Cardiac muscle cell (in vitro differentiated cells and primary cell): ENCODE measurements at regions not wholly inside any gene's neighbourhood (a gene's known extent, or its start where the extent isn't known, plus 50 kb on each side); places are given as distances from the start of the nearest gene placed in this dataset.

Source experiments
- DNase-seq, 2 donors: peaks; one replicate each; pipeline versions ENCODE4 v3.0.0 to v3.0.0-alpha.2; 2010 to 2017; ENCODE audit warnings: low read depth in 1 of 2, low spot score in 1 of 2
- H3K27ac ChIP-seq: fragments of 200-600 bp; sonication (generic); 2 replicates; pipeline ENCODE4 v1.5.1; 2016
- H3K27me3 ChIP-seq: fragments of 200-600 bp; sonication (generic); 2 replicates; pipeline ENCODE4 v1.6.0; 2016; ENCODE audit warnings: control low read depth
- H3K36me3 ChIP-seq: fragments of 200-600 bp; sonication (generic); 2 replicates; pipeline ENCODE4 v1.5.1; 2016; ENCODE audit warnings: control low read depth
- H3K4me1 ChIP-seq: fragments of 200-600 bp; sonication (generic); 2 replicates; pipeline ENCODE4 v1.8.1; 2017; ENCODE audit warnings: low read depth, mild to moderate bottlenecking, mixed run types
- H3K4me3 ChIP-seq: fragments of 200-600 bp; sonication (generic); 2 replicates; pipeline ENCODE4 v1.5.1; 2016; ENCODE audit warnings: mild to moderate bottlenecking
- H3K9me3 ChIP-seq: fragments of 200-600 bp; sonication (generic); 2 replicates; pipeline ENCODE4 v1.5.1; 2017; ENCODE audit warnings: low read depth, mild to moderate bottlenecking, control low read depth
- CTCF ChIP-seq: IDR thresholded peaks from 2 replicates; pipeline ENCODE4 v1.5.1; 2012; ENCODE audit warnings: low read depth, mild to moderate bottlenecking, low read length

DNA sequence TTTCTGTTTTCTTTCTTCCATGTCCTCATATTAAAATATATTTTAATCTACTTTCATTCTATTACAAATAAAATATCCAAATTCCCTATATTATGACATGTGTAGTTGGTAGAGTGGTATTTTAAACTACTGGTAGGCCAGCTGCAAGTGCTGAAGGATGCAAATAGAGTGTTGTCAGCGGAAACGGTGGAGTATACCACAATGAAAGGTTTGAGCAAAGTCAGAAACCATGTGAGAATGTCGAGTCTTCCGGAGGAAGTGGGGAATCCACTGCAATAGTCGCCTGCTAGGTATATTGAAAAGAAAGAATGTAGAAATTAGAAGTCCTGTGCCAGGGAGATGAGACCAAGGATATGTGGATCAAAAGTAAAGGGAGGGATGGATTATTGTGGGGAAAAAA, 373.9 kb downstream of the DSEL start:
- Histone ChIP-seq H3K4me1 (no peaks in the 10 kb centered on the region), H3K9me3 (no peaks in the 10 kb centered on the region), H3K4me3 (no peak overlapping the region), H3K27me3 (no peaks in the 10 kb centered on the region), H3K36me3 (no peaks in the 10 kb centered on the region), H3K27ac (no peak overlapping the region)
- no peak for TF ChIP-seq CTCF
- no peak for DNase-seq

DNA sequence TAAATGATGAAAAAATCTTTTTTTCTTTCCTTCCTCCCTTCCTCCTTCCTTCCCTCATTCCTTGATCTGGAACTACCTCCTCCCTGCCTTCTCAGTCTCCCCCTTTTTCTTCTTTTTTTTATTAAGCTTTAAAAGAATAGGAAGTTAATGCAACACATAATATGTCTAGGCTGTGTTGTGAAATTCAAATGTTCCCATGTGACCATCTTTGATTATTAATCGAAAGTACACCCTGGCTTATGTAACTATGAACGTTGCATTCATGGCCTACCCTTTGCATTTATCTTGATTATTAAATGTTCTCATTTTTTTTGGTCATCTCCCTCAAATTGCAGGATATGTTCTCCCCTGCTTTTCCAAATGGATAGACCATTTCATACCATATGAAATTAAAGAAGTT, 376.0 kb downstream of the DSEL start:
- H3K27me3 ChIP-seq, result no peaks in the 10 kb centered on the region
- no peak for TF ChIP-seq CTCF
- H3K4me1 ChIP-seq, result no peaks in the 10 kb centered on the region
- no peaks in the 10 kb centered on the region for H3K36me3 ChIP-seq
- H3K9me3 ChIP-seq, result no peaks in the 10 kb centered on the region
- no peak overlapping the region for H3K4me3 ChIP-seq
- DNase-seq, result no peak
- H3K27ac ChIP-seq, result no peak overlapping the region

- DNase-seq, result no peak
- Histone ChIP-seq H3K27ac (no peak overlapping the region), H3K36me3 (no peaks in the 10 kb centered on the region), H3K4me1 (no peaks in the 10 kb centered on the region), H3K9me3 (no peaks in the 10 kb centered on the region), H3K4me3 (no peak overlapping the region), H3K27me3 (no peaks in the 10 kb centered on the region)
- no peak for TF ChIP-seq CTCF
Measured at GRCh38 chr18:67139899-67140298, 376.6 kb downstream of the DSEL start.

DNA sequence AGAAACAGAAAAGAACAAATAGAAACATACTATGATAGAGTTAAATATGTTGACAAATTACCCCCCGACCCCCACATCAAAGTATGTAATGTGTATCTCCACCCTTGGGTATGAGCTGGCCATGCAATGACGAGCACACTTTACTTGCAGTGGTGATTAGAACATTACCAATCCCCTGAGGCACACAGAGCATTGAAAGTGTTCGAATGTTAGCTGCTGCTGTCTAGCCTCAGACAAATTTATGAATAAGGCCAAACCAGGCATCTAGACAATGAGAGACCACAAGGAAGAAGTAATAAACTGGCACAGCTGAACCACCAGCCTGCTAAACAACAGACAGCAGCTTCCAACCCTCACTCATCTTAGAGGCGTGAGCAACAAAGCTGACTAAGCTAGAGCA, 380.5 kb downstream of the DSEL start:
- Histone ChIP-seq H3K27ac (no peak overlapping the region), H3K4me3 (no peak overlapping the region), H3K27me3 (no peaks in the 10 kb centered on the region), H3K4me1 (no peaks in the 10 kb centered on the region), H3K36me3 (no peaks in the 10 kb centered on the region), H3K9me3 (no peaks in the 10 kb centered on the region)
- TF ChIP-seq CTCF, result no peak
- no peak for DNase-seq

DNA sequence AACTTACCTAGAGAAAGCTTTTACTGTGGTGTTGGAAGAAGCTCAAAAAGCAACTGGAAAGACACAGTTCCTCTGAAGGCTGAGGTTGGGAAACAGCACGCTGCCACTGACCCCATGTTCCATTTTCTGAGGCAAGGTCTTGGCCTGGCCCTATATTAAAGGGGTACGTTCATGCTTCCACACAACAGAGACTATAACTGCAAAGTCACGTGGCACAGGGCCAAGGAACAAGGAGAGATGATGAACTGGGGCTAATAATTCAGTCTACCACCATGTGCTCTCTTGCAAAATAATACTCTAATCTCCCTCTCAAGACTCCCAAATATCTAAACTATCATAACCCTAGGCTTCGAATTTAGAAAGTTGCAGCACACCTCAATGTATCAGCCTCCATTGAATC, 381.6 kb downstream of the DSEL start:
- Histone ChIP-seq H3K36me3 (no peaks in the 10 kb centered on the region), H3K4me1 (no peaks in the 10 kb centered on the region), H3K4me3 (no peak overlapping the region), H3K27ac (no peak overlapping the region), H3K27me3 (no peaks in the 10 kb centered on the region), H3K9me3 (no peaks in the 10 kb centered on the region)
- DNase-seq, result no peak
- no peak for TF ChIP-seq CTCF

GRCh38 chr18:67133669-67134068, 382.9 kb downstream of the DSEL start:
- Histone ChIP-seq H3K27me3 (no peaks in the 10 kb centered on the region), H3K9me3 (no peaks in the 10 kb centered on the region), H3K27ac (no peak overlapping the region), H3K4me1 (no peaks in the 10 kb centered on the region), H3K36me3 (no peaks in the 10 kb centered on the region), H3K4me3 (no peak overlapping the region)
- no peak for TF ChIP-seq CTCF
- no peak for DNase-seq
